HFFc6 (cell line): ENCODE measurements at regions not wholly inside any gene's neighbourhood (a gene's known extent, or its start where the extent isn't known, plus 50 kb on each side); places are given as distances from the start of the nearest gene placed in this dataset.

Experiments
- DNase-seq: peaks from one replicate; pipeline ENCODE4 v3.0.0-alpha.2; 2018
- H3K27ac Mint-ChIP-seq: 2 replicates; pipeline ENCODE4 v1.8.0; 2020; ENCODE audit warnings: mild to moderate bottlenecking, mixed read lengths
- H3K27me3 Mint-ChIP-seq: 2 replicates; pipeline ENCODE4 v1.8.0; 2021; ENCODE audit warnings: mild to moderate bottlenecking, moderate library complexity, mixed read lengths; ENCODE audit not compliant: insufficient read depth
- H3K36me3 Mint-ChIP-seq: 2 replicates; pipeline ENCODE4 v1.8.0; 2021; ENCODE audit warnings: low read depth, mixed read lengths
- H3K4me1 Mint-ChIP-seq: 2 replicates; pipeline ENCODE4 v1.8.0; 2020; ENCODE audit warnings: low read depth, mixed read lengths
- H3K4me3 Mint-ChIP-seq: 2 replicates; pipeline ENCODE4 v1.8.0; 2020; ENCODE audit warnings: mild to moderate bottlenecking, moderate library complexity, mixed read lengths
- H3K9me3 Mint-ChIP-seq: 2 replicates; pipeline ENCODE4 v1.8.0; 2020; ENCODE audit warnings: mild to moderate bottlenecking, mixed read lengths
- CTCF ChIP-seq: fragments of 200-600 bp; sonication (generic); IDR thresholded peaks from 2 replicates; pipeline ENCODE4 v1.5.0; 2021; ENCODE audit warnings: antibody characterized with exemption, mild to moderate bottlenecking

- H3K9me3 Mint-ChIP-seq: peaks cover 66% of the 10 kb centered on the region
- H3K27me3 Mint-ChIP-seq: peaks cover 2% of the 10 kb centered on the region; the same call in 1 of the 2 replicates
- 0 out of 2 replicates have a peak, but pooled peaks cover 6% of the 10 kb centered on the region for H3K36me3 Mint-ChIP-seq
- no peak overlapping the region for H3K27ac Mint-ChIP-seq
- no peaks in the 10 kb centered on the region for H3K4me1 Mint-ChIP-seq
- DNase-seq: no peak
- no peak for TF ChIP-seq CTCF
- no peak overlapping the region for H3K4me3 Mint-ChIP-seq
These were observed 238.7 kb upstream of the SALL3 start for GRCh38 chr18:78740876-78741275.

DNA sequence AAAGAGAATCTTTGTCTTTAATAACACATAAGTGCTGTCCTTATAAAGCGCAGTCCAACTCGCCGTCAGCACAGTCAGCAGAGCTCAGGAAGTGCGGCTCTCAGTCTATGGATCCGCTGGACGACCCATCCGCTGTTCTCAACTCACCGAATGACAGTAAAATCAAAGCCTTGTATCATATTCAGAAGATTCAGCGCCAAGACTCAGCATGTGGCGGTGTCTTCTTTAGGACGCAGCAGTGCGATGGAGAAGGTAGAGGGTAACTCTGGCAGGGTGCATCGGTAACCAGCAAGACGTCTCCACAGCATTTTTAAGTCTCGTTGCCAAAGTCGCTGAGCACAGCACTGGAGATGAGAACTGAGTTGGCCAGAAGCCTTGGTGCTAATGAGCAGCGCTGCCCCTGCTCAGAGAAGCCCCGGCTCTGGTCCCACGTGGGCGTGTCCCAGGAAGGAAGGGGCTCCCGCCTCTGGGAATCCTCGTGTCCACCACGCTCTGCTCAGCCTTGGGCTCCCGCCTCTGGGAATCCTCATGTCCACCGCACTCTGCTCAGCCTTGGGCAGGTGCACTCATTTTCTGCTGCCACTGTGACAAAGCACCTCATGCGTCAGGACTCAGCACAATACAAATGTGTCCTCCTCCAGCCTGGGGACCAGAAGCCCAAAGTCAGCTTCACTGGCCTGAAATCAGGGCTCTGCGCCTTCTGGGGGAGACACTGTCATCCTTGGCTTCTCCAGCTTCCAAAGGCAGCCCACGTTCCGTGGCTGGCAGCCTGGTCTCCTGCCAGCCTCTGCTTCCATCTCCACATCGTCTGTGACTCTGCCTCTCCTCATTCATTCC lies 238.0 kb upstream of the SALL3 start:
- Mint-ChIP-seq H3K27me3 (peaks cover 2% of the 10 kb centered on the region; the same call in 1 of the 2 replicates), H3K36me3 (0 out of 2 replicates have a peak, but pooled peaks cover 6% of the 10 kb centered on the region), H3K9me3 (peaks cover 62% of the 10 kb centered on the region), H3K27ac (no peak overlapping the region), H3K4me1 (no peaks in the 10 kb centered on the region), H3K4me3 (no peak overlapping the region)
- TF ChIP-seq CTCF: no peak
- no peak for DNase-seq

DNA sequence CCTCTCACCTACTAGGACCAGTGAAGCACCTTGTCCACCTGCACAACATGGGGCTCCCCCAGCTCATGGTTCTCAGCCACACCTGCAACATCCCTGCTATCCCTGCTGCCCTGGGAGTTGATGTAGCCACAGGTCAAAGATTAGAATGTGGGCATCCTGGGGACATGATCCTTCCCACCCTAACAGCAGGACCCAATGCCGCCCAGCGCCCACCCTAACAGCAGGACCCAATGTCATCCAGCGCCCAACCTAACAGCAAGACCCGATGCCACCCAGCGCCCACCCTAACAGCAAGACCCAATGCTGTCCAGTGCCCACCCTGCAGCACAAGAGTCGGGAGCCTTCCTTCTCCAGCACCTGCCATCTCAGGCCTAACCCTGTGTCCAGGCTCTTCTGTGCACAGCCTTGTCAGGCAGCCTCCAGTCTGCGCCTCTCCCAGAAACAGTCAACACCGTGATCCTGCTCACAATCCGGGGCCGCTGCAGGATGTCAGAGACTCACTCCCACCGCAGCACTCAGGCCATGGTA lies 237.3 kb upstream of the SALL3 start:
- no peak overlapping the region for H3K27ac Mint-ChIP-seq
- H3K4me1 Mint-ChIP-seq: no peaks in the 10 kb centered on the region
- peaks cover 2% of the 10 kb centered on the region; the same call in 1 of the 2 replicates for H3K27me3 Mint-ChIP-seq
- 0 out of 2 replicates have a peak, but pooled peaks cover 6% of the 10 kb centered on the region for H3K36me3 Mint-ChIP-seq
- TF ChIP-seq CTCF: no peak
- no peak for DNase-seq
- H3K4me3 Mint-ChIP-seq: no peak overlapping the region
- peaks cover 57% of the 10 kb centered on the region for H3K9me3 Mint-ChIP-seq

DNA sequence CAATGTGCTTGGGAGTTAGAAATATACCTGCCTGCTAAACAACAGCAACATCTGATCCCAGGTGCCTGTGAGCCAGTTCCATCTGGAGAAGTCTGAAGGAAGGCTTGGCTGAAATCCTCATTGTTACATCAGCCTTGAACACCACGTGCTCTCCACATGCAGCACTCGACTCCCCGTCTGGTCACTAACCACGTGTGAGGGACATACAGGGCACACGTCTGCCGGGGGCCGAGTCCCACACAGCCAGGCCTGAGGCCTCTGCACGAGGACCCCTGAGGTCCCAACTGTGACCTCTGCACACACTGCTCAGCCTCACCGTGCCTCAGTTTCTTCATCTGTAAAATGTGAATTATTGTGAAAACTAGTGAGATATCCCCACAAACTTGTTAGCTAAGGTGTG lies 236.5 kb upstream of the SALL3 start:
- H3K27me3 Mint-ChIP-seq: peaks cover 2% of the 10 kb centered on the region; the same call in 1 of the 2 replicates
- H3K27ac Mint-ChIP-seq: no peak overlapping the region
- TF ChIP-seq CTCF: no peak
- no peak for DNase-seq
- no peaks in the 10 kb centered on the region for H3K4me1 Mint-ChIP-seq
- H3K9me3 Mint-ChIP-seq: peaks cover 55% of the 10 kb centered on the region
- no peak overlapping the region for H3K4me3 Mint-ChIP-seq
- 0 out of 2 replicates have a peak, but pooled peaks cover 6% of the 10 kb centered on the region for H3K36me3 Mint-ChIP-seq

GRCh38 chr18:78751664-78752063 lies 228.0 kb upstream of the SALL3 start:
- Mint-ChIP-seq H3K36me3 (no peaks in the 10 kb centered on the region), H3K9me3 (peaks cover 43% of the 10 kb centered on the region), H3K27ac (no peak overlapping the region), H3K4me3 (no peak overlapping the region), H3K27me3 (no peaks in the 10 kb centered on the region), H3K4me1 (no peaks in the 10 kb centered on the region)
- no peak for TF ChIP-seq CTCF
- no peak for DNase-seq
